Right hindlimb (tissue), 1 donor: ENCODE measurements at regions not wholly inside any gene's neighbourhood (a gene's known extent, or its start where the extent isn't known, plus 50 kb on each side); places are given as distances from the start of the nearest gene placed in this dataset.

Experiments used
- DNase-seq: peaks from one replicate; pipeline ENCODE4 v3.0.0-alpha.2; 2018

DNA sequence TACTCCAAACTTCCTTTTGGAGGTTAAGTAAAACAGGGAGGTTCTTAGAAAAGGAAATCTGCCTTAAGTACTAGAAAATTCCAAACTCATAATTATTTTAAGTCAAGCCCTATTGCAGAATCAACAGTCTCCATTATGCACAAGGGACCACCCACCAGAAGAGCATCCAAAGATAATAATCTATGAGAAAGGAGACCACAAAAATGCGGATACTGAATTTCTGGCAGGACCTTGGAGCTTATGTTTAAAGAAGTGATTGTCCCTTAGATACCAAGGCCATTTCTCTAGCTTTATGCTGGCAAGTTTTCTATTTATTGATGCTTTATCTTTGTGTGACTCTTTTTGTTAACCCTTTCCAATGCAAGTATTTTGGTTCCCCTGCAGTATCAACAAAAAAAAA lies 404.0 kb upstream of the MMADHC start:
- no peak for DNase-seq

DNA sequence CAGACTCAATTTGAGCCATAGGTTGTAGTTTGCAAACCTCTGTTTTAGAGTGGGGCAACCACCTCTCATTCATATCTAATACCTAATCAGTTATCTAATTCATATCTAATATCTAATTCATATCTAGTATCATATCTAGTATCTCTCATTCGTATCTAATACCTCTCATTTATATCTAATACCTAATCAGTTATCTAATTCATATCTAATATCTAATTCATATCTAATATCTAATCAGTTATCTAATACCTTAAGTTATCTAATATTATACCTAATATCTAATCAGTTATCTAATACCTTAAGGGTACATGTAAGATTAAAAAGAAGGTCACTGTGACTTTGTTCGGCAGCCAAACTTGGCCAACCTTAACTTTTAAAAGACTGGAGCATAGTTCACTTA lies 403.4 kb upstream of the MMADHC start:
- no peak for DNase-seq

DNA sequence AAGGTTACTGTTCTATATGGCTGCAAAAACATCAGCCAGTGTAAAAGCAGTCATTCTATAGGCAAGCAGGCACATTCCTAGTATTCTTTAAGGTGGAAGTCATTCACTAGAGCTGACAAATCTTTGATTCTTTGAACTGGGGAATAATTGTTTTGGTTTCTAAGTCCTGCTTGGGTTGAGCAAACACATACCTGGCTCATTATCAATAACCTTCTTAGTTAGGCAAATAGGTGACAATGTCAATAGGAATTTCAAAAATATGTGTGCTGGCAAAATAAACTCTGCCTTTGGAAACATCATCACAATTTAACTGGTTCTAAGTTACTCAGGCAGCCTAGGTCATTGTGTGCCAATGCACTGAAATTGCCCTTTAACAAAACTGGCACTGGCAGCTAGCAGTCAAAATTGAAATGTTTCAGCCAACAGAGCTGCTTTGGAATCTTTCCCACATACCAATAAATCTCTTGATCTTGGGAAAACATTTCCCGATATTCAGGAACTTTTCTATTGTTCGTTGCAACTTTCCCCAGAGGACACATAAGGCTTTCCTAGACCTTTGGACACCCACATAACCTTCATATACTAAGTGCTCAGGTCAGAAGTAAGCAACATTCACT lies 402.0 kb upstream of the MMADHC start:
- DNase-seq = no peak

DNA sequence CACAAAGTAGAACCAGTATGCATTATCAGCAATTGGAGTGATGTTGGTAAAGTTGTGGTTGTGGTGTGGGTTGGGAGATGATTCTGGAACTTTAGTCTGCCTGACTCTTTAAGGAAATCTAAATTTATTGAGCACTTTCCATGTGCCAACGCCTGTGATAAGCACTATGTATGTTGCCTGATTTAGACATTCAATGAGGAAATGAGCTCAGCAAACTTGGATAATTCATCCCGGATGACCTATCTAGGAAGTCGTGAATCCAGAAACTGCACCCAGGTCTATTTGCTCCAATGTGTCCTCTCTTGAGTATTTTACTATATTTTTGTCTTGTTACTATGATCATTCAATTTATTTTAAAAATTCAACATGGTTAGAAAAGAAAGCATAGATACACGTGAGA lies 400.8 kb upstream of the MMADHC start:
- no peak for DNase-seq

DNA sequence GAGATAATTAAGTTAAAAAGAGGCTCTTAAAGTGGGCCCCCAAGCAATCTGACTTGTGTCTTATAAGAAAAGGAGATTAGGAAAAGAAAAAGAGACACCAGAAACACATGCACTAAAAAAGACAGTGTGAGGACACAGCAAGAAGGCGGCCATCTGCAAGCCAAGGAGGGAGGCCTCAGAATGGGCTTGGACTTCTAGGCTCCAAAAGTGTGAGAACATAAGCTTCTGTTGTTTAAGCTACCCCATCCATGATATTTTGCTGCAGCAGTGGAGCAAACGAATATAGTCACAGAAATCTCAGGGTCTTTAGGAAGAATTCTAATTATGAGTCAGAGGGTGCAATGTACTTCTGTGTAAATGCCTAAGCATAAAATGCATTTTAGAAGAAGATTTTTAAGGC lies 399.3 kb upstream of the MMADHC start:
- DNase-seq = no peak

DNA sequence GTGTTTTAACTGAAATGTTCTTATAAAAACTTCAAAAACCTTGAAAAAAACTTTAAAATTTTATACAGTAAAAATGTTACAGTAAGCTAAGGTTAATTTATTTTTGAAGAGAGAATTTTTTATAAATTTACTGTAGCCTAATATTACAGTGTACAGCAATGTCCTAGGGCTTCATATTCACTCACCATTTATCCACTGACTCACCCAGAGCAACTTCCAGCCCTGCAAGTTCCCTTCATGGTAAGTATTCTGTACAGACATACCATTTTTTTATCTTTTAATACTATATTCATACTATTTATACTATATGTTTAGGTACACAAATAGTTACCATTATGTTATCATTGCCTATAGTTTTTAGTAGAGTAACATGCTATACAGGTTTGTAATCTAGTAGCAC lies 396.7 kb upstream of the MMADHC start:
- no peak for DNase-seq

DNA sequence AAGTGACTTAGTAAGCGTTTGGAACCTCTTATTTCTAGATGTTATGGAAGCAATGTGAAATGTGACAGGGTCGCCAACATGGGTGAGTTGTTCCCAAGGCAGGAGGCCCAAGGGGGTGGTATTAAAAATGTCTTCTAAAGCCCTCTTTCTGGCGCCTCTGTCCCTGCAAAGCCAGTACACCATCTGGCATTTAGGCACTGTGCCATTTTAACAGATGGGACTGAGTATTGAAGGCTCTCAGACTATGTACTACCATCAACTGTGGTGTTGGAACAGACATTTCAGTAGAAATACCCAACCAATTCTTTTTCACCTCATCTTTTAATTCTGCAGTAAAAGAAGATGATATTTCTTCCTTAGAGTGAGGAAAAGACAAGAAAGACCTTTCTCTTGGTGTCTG lies 384.5 kb upstream of the MMADHC start:
- DNase-seq = peak; percentile 68

DNA sequence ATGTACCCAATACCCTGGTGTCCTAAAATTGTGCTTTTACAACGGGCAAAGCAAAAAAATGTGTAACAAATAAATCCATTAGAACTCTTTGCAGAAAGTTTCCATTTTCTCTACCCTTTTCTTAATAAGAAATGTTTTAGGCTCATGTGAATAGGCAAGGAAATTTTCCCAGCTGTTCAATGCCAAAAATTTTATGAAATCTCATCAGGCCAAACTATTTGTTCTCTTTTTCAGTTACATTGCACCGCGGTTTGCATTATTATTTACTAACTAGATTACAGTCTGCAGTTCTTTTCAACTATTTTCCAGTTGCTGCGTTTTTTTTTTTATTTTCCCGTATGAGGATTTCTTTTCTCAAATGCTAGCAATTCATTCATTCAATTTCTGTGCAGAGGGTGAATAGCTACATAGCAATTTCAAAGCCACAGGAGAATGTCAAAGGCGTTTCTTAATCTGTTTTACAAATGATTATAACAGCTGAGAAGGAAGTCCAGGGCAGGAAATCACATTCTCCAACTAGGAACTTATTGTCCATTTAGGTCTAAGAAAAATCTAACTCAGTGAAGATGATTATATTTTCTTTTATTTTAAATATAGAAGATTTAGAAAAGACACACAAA lies 367.5 kb upstream of the MMADHC start:
- no peak for DNase-seq

DNA sequence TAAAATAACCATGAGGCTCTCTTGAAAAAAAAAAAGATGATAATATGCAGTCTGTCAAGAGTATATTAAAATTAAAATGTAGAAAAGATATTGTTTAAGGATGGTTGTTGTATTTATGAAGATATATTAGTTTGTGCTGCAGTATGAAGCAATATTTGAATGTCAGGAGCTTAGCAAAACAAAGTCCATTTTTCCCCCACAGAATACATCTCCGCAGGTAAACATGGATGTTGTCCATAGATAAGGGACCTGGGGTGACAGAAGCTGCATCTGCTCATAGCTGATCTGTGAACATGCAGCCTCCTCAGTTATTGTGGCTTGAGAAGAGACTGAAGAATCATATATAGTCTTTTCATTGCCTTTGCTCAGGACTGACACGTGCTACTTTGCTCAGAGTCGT lies 366.1 kb upstream of the MMADHC start:
- DNase-seq = no peak

DNA sequence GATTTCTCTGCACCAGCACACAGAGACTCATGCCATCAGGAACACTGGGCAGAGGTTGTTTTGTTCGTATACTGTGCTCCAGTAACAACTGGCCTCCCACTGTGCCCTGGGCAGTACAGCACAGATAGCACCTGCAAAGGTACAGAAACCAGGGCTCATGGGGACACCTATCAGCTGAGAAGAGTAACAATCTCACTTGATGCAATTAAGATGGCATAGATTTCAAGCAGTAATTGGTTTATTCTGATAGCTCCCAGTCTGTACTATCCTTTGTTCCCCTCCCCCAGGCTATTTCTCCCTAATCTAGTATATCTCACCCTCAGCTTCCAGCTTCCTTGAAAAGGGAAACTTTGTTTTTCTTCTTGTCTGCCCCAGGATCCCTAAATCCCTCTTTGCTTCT lies 343.9 kb upstream of the MMADHC start:
- DNase-seq = no peak

DNA sequence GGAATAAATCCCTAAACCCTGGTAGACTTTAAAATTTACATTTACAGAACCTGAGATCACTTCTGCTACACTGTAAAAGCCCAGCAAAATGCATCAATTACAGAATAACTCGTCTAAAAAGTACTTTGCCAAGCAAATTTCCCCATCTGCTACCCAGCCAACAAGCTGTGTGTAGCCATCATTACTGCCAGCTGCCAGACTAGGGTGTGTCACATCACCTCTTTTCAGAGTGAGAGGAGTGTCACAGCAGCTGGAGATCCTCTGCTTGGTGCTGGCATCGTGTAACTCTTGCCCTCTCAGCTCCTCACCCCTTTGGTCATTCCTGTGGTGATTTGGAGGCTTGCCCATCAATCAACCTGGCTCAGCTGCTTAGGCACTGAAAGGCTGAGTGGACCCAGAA lies 340.4 kb upstream of the MMADHC start:
- no peak for DNase-seq

DNA sequence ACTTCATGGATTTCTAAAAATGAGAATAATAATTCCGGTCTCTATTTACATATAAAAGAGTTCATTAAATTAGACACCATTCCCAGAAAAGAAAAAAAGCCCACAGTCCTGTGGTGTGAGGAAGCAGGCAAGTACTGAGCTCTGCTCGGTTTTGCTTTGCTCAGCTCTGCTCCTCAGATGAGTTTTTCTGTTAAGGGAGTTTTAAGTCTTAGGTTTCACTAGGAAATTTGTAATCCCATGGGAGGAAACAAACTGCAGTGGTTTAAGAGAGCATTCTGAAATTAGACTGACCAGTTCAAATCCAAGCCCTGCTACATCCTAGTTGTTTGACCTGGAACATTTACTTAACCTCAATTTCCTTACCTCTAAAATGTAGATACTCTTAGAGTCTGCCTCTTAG lies 338.6 kb upstream of the MMADHC start:
- no peak for DNase-seq

DNA sequence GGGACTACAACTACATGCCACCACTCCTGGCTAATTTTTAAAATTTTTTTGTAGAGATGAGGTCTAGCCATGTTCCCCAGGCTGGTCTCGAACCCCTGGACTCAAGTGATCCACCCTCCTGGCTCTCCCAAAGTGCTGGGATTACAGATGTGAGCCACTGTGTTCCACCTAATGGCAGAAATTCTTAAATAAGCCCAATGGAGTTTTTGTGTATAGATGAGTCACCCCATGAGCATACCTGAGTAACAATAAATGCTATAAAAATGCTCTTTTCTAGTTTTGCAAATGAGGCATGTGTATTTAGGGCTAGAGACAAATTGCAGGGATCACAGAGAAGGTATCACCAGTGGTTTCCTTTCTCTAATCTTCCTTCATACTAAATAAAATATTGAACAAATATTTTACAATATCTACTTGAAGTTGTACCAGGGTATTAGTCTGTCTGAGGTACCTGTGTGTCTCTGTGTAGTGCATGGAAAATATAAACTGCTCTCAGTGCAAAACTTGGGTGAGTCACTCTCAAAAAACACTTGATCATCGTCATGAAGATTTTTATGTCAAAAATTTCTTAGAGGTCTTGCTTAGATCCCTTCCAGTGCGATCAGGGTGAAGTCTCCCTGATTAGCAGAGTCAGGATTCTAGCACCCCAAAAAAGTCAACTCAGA lies 337.1 kb upstream of the MMADHC start:
- no peak for DNase-seq

DNA sequence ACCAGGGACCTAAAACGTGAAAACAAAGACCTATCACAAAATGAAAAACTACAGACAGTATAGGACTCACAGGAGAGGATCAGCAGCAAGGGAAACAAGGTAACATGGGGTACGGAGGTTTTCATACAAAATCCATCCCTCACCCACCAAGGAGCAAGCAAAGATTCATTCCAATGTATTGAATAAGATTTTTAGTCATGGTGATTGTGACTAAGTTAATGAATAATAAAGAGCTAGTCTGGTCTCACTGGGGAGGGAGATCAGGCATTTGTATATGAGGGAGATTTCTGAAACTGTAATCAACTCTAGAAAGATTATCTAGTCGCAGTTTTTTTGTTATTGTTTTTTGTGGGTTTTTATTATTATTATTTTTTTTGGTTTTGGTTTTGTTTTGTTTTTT lies 336.5 kb upstream of the MMADHC start:
- no peak for DNase-seq

DNA sequence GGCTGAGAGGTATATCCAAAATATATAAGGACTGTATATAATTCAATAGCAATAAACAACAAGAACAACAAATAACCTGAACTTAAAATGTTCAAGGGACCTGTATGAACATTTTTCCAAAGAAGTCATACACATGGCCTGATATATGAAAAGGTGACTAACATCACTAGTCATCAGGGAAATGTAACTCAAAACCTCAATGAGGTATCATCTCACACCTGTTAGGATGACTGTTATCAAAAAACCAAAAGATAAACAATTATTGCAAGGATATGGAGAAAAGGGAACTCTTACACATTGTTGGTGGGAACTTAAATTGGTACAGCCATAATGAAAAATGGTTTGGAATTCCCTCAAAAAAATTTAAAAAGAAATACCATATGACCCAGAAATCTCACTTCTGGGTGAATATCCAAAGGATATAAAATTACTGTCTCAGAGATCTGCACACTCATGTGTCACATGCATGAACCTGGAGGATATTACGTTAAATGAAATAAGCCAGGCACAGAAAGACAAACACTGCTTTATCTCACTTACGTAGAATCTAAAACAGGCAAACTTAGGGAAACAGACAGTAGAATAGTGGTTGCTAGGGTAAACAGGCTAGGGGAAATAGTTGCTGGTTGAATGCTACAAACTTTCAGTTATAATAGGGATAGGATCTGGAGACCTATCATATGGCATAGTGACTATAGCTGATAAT lies 334.5 kb upstream of the MMADHC start:
- DNase-seq = no peak

DNA sequence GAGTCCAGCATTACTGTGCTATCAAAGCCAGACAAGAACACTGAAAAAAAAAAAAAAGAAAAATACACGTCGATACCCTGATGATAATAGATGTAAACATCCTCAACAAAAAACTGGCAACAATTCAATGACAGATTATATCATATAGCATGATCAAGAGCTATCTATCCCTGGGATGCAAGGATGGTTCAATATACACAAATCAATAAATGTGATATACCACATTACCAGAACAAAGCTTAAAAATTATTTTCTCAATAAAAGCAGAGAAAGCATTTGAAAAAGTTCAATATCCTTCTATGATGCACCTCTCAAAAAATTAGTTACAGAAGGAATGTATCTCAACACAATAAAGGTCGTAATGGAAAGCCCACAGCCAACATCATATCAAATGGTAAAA lies 332.8 kb upstream of the MMADHC start:
- DNase-seq = no peak

DNA sequence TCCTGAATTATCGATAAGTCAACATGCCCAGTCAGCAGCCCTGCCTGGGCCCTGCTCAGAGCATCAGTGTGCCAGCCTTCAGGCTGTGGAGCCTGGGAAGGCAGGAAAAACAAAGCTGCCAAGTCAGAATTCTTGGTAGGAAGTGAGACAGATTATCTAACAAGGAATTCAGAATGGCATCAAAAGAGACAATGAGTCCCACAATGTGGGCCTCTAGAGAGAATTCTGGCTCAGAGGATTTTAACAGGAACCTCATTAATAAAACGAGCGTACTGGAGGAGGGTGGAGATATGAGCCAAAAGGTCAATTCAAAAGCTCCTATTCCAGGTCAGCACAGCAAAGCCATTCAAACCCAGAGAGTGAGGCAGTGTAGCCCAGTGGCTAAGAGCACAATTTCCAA lies 327.6 kb upstream of the MMADHC start:
- DNase-seq = no peak

DNA sequence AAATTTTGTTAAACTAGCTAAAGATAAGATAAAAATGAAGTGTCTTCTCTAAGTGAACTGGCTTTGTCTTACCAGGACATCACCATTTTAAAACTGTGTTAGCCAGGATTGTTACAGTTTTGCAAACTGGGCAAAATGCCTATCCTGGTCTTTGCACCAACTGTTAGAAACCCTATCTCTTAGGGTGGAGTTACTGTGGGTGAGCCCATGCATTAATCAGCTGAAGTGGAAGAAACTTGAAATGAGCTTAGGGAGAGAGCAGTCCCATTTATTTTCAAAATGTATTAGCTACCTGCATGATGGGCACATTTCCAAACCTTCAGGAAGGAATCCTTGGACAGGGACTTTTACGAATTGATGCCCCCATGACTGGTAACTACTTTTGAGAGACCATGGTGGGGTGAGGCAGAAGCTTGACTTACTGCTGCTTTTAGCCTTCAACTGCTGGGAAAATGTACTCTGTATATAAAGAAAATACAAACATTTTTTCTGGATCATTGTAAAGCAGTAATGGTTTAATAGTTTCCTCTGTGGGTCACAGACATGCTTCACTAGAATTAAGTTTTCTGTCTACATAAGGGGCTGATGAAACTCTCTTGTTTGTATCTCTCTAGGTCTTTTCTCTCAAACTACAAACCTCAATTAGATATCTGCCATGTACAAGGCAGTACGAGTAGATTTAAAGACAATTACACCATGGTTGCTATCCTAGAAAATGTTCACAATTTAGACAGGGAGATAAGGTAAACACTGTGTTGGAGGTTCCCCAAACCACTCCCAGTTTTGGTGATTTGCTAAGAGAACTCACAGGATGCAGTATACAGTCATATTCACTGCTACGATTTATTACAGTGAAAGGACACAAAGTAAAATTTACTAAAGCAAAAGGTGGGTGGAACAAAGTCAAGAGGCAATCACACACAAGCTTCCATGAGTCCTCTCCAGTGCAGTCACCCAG lies 321.4 kb upstream of the MMADHC start:
- DNase-seq = peak; percentile 35

DNA sequence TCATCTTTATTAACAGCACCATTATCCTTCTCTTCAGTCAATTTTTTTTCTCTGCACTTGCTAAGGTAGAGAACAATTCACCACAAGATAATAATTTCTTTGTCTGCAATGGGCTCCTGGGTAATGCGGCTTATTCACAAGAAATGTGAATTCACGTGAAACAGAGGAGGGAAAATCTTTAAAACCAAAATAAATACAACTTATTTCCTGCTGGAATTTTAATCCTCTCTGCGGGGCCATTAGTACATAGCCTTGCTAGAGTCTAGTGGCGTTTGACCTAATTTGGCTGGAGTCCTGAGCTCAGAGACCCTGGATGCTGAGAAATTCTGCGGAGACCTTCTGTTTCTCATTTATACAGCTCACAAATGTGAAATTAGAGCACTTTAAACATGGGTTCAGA lies 319.3 kb upstream of the MMADHC start:
- DNase-seq = peak; percentile 56

DNA sequence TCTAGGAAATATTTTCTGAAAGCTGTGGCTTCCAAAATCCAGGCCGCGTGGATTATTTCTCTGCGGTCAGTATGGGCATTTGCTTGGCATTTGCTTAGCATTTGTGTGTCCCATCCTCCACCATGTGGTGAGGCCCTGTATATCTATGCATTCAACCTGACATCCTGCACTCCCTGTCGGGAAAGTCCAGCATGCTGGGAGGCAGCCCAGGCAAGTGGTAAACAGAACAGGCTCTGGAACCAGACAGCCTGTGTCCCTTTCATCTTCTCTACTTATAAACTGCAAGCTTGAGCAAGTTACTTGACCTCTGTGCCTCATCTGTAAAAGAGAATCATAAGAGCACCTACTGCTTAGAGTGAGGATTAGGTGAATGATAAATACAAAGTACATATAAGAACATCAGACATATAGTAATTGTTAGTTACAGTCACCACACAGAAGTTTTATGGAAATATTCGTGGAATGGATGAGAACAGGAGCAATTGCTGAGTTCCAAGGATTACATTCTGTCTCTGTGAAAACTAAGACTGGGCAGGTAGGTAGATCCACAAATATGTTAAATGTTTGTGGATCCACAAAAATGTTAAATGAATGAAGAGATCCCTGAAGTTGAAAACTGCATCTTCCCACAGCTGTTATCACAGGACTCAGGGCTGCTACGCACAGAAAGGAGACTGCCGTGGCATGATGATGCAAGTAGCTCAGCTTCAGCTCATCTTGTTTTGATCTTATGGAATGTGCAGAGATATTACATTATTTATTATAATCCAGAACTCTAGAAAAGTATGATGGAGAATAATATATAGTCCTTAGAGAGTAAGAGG lies 317.0 kb upstream of the MMADHC start:
- DNase-seq = no peak

DNA sequence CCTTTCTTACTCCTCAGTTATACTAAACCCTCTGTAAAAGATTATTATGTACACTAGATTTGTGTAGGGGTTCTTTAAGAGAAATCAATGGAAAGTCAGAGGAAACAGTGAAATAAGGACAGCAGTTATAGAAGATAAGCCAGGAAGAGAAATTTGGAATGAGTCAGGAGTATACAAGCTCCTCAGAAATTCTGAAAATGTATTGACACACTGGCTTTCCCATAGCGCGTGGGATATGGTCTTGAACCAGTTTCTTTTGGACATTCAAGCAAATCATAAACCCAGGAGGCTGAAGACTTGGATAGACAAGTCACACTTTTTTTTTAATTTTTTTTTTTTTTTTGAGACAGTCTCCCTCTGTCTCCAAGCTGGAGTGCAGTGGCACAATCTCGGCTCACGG lies 316.1 kb upstream of the MMADHC start:
- no peak for DNase-seq

DNA sequence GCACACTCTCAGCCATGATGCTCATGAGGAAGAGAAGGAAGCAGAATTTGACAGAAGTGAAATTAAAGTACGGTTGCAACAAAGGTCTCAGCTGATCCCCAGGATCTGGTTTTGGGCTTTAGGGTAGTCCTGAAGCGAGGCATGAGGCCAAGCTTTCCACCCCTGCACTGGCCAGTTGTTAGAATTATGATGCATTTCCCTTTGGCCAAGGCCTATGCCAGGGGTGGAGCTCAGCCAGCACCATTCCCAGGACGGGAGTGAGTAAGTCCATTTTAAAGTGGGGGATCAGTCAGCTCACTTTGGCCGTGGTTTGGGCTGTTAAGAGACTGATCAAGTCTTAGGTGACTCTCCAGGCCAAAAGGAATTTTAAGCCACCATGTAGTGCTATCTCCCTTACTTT lies 314.5 kb upstream of the MMADHC start:
- peak; percentile 79 for DNase-seq
